Uterus (tissue), 2 donors: ENCODE measurements at regions not wholly inside any gene's neighbourhood (a gene's known extent, or its start where the extent isn't known, plus 50 kb on each side); places are given as distances from the start of the nearest gene placed in this dataset.

Source experiments
- CTCF ChIP-seq, 4 experiments: fragments of 200-600 bp in 2 of 4; fragments of 450-650 bp in 2 of 4; sonication (generic) in 2 of 4; IDR thresholded peaks; one replicate each; pipeline ENCODE4 v1.5.1; 2016 to 2019; ENCODE audit warnings: antibody characterized with exemption in 4 of 4, mild to moderate bottlenecking in 2 of 4, moderate library complexity in 1 of 4
- POLR2A ChIP-seq, 2 donors: fragments of 450-650 bp; IDR thresholded peaks; one replicate each; pipeline ENCODE4 v1.6.1; 2016; ENCODE audit warnings: antibody characterized with exemption in 2 of 2, mild to moderate bottlenecking in 1 of 2, moderate library complexity in 1 of 2

- no peak for TF ChIP-seq POLR2A (IDR thresholded peaks at IDR 0.05)
- no peak for TF ChIP-seq CTCF (IDR thresholded peaks at IDR 0.05)
Measured at GRCh38 chr3:158896729-158897128, 94.9 kb downstream of the MFSD1 start.
